ENCODE measurements at regions not wholly inside any gene's neighbourhood (a gene's known extent, or its start where the extent isn't known, plus 50 kb on each side); places are given as distances from the start of the nearest gene placed in this dataset.

DNA sequence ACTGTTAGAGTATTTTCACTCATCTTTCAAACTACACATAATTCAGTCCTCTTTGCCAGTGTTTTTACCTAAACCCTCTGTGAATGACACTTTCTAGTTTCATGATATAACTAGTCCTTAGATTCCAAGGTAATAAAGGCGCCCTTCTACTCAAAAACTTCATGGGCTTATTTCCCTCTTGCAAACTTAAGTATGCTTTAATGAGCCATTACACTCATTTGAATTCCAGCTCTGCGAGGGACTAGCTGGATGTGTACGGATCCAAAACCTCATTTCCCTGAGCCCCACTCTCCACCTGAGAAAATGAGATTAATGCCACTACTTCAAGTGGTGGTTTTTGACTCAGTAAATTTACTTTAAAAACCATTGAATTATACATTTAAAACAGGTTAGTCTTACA is 141.1 kb downstream of the NDUFA12 start:
- no peak overlapping the region for H3K27ac ChIP-seq (ENCODE audit: low read depth, low read length, poor library complexity, severe bottlenecking)
- H3K4me3 ChIP-seq (ENCODE audit: low read depth, low read length, poor library complexity, severe bottlenecking): no peak overlapping the region
- POLR2A ChIA-PET (ENCODE audit: low non-redundant PET): no interaction called here
- no TSS peak for BruUV-seq (replicated peaks)
- TF ChIP-seq, protein P1, sequence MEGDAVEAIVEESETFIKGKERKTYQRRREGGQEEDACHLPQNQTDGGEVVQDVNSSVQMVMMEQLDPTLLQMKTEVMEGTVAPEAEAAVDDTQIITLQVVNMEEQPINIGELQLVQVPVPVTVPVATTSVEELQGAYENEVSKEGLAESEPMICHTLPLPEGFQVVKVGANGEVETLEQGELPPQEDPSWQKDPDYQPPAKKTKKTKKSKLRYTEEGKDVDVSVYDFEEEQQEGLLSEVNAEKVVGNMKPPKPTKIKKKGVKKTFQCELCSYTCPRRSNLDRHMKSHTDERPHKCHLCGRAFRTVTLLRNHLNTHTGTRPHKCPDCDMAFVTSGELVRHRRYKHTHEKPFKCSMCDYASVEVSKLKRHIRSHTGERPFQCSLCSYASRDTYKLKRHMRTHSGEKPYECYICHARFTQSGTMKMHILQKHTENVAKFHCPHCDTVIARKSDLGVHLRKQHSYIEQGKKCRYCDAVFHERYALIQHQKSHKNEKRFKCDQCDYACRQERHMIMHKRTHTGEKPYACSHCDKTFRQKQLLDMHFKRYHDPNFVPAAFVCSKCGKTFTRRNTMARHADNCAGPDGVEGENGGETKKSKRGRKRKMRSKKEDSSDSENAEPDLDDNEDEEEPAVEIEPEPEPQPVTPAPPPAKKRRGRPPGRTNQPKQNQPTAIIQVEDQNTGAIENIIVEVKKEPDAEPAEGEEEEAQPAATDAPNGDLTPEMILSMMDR (conservative IDR thresholded peaks at IDR 0.05; ENCODE audit: low read depth, low read length): no peak
- no peak for TF ChIP-seq EZH2 (IDR thresholded peaks at IDR 0.05; ENCODE audit: borderline replicate concordance, low read depth, low read length, poor library complexity, severe bottlenecking)
- intact Hi-C loops (cut with micrococcal nuclease; ENCODE audit: unreplicated experiment): no loop called here
- H3K9me3 ChIP-seq (ENCODE audit: low read depth, low read length, poor library complexity, severe bottlenecking): no peaks in the 10 kb centered on the region
- no peak for DNase-seq (ENCODE audit: low spot score)
- no peaks in the 10 kb centered on the region for H3K4me1 ChIP-seq (ENCODE audit: insufficient read depth, low read length, poor library complexity, severe bottlenecking)
- H3K27me3 ChIP-seq (replicated peaks; ENCODE audit: insufficient read depth, low read depth, low read length, poor library complexity): peaks cover 48% of the 10 kb centered on the region
- CTCF ChIA-PET: no interaction called here
- no peaks in the 10 kb centered on the region for H3K36me3 ChIP-seq (ENCODE audit: insufficient read depth, low read length, poor library complexity, severe bottlenecking)

DNA sequence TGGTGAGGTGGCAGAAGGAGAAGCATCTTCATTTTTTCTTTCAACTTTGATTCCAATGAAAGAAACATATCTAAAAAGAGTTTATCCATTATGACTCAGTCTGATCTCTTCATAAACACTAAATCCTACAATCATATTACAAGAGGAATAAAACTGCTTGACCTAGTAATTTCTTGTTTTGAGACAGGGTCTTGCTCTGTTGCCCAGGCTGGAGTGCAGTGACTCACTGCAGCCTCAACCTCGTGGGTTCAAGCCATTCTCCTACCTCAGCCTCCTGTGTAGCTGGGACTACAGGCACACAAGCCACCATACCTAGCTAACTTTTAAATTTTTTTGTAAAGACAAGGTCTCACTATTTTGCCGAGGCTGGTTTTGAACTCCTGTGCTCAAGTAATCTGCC is 147.2 kb downstream of the NDUFA12 start:
- TF ChIP-seq EZH2 (IDR thresholded peaks at IDR 0.05; ENCODE audit: borderline replicate concordance, low read depth, low read length, poor library complexity, severe bottlenecking): no peak
- TF ChIP-seq, protein P1 (conservative IDR thresholded peaks at IDR 0.05; ENCODE audit: low read depth, low read length): no peak
- Histone ChIP-seq H3K4me3 (ENCODE audit: low read depth, low read length, poor library complexity, severe bottlenecking) (no peak overlapping the region), H3K36me3 (ENCODE audit: insufficient read depth, low read length, poor library complexity, severe bottlenecking) (no peaks in the 10 kb centered on the region), H3K9me3 (ENCODE audit: low read depth, low read length, poor library complexity, severe bottlenecking) (no peaks in the 10 kb centered on the region), H3K27ac (ENCODE audit: low read depth, low read length, poor library complexity, severe bottlenecking) (no peak overlapping the region), H3K4me1 (ENCODE audit: insufficient read depth, low read length, poor library complexity, severe bottlenecking) (no peaks in the 10 kb centered on the region), H3K27me3 (replicated peaks; ENCODE audit: insufficient read depth, low read depth, low read length, poor library complexity) (peaks cover 24% of the 10 kb centered on the region)
- ChIA-PET POLR2A (ENCODE audit: low non-redundant PET) (no interaction called here), CTCF (no interaction called here)
- BruUV-seq (replicated peaks): no TSS peak
- intact Hi-C loops (cut with micrococcal nuclease; ENCODE audit: unreplicated experiment): no loop called here
- DNase-seq (ENCODE audit: low spot score): no peak

DNA sequence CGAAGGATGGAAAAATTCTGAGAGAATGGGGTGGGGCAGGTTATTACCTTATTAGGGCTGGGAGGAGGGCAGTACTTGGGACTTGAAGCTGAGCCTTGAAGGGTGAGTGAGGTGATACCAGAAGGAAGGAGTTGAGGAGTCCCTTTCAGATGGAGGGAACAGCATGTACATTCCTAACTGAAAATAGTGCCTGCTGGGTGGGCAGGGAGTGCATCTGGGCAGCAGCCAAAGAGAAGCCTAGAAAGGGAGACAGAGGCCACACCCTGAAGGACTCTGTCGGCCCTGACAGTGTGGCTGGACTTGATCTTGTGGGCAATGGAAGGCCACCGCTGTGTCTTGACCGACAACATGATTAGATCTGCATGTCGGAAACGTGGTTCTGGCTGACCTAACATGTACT is 147.6 kb downstream of the NDUFA12 start:
- no TSS peak for BruUV-seq (replicated peaks)
- intact Hi-C loops (cut with micrococcal nuclease; ENCODE audit: unreplicated experiment): no loop called here
- peaks cover 28% of the 10 kb centered on the region for H3K27me3 ChIP-seq (replicated peaks; ENCODE audit: insufficient read depth, low read depth, low read length, poor library complexity)
- no peak for TF ChIP-seq EZH2 (IDR thresholded peaks at IDR 0.05; ENCODE audit: borderline replicate concordance, low read depth, low read length, poor library complexity, severe bottlenecking)
- TF ChIP-seq, protein P1 (conservative IDR thresholded peaks at IDR 0.05; ENCODE audit: low read depth, low read length): no peak
- DNase-seq (ENCODE audit: low spot score): no peak
- ChIA-PET CTCF (interaction anchor here (0.7 kb wide), 1 partner anchor 14 kb away, joined by 3 read pairs; no protein-coding TSS in a partner anchor), POLR2A (ENCODE audit: low non-redundant PET) (no interaction called here)
- no peaks in the 10 kb centered on the region for H3K9me3 ChIP-seq (ENCODE audit: low read depth, low read length, poor library complexity, severe bottlenecking)
- no peak overlapping the region for H3K4me3 ChIP-seq (ENCODE audit: low read depth, low read length, poor library complexity, severe bottlenecking)
- H3K4me1 ChIP-seq (ENCODE audit: insufficient read depth, low read length, poor library complexity, severe bottlenecking): no peaks in the 10 kb centered on the region
- H3K27ac ChIP-seq (ENCODE audit: low read depth, low read length, poor library complexity, severe bottlenecking): no peak overlapping the region
- no peaks in the 10 kb centered on the region for H3K36me3 ChIP-seq (ENCODE audit: insufficient read depth, low read length, poor library complexity, severe bottlenecking)

All from A673 (cell line).